ENCODE measurements at regions not wholly inside any gene's neighbourhood (a gene's known extent, or its start where the extent isn't known, plus 50 kb on each side); places are given as distances from the start of the nearest gene placed in this dataset.
"Not testable (repeated sequence)": the region's sequence is repeated elsewhere in the genome, so short reads cannot be mapped to it uniquely, and the experiment has no call there.

- DNase-seq (ENCODE audit: low spot score in 2 of 2), result no peak
These were observed 113.3 kb downstream of the HPGD start for GRCh38 chr4:174408841-174409552.

GRCh38 chr4:174406383-174406782, 115.9 kb downstream of the HPGD start:
- in situ Hi-C loops (cut with MboI; ENCODE audit: low sequenced_read_pairs), result no loop called here

More at GRCh38 chr4:174408841-174409552, 113.3 kb downstream of the HPGD start:
- Histone ChIP-seq H3K27me3 (ENCODE audit: low read depth) (no peaks in the 10 kb centered on the region), H3K4me1 (peaks cover 6% of the 10 kb centered on the region), H3K9me3 (no peaks in the 10 kb centered on the region; the same call in 1 of the 2 replicates), H3K4me3 (no peak overlapping the region), H3K36me3 (replicated peaks) (no peaks in the 10 kb centered on the region)
- in situ Hi-C loops (cut with MboI; ENCODE audit: low sequenced_read_pairs), result no loop called here

GRCh38 chr4:174405923-174406322, 116.4 kb downstream of the HPGD start:
- in situ Hi-C loops (cut with MboI; ENCODE audit: low sequenced_read_pairs), result no loop called here
- H3K9me3 ChIP-seq, result no peaks in the 10 kb centered on the region; the same call in 1 of the 2 replicates
- H3K4me1 ChIP-seq, result peaks cover 30% of the 10 kb centered on the region
- no peaks in the 10 kb centered on the region for H3K36me3 ChIP-seq (replicated peaks)
- DNase-seq (ENCODE audit: low spot score in 2 of 2), result no peak
- no peak overlapping the region for H3K4me3 ChIP-seq
- H3K27me3 ChIP-seq (ENCODE audit: low read depth), result no peaks in the 10 kb centered on the region

More at GRCh38 chr4:174406383-174406782, 115.9 kb downstream of the HPGD start:
- DNase-seq (ENCODE audit: low spot score in 2 of 2), result no peak
- Histone ChIP-seq H3K4me3 (no peak overlapping the region), H3K27me3 (ENCODE audit: low read depth) (no peaks in the 10 kb centered on the region), H3K4me1 (peaks cover 25% of the 10 kb centered on the region), H3K36me3 (replicated peaks) (no peaks in the 10 kb centered on the region), H3K9me3 (no peaks in the 10 kb centered on the region; the same call in 1 of the 2 replicates)

DNA sequence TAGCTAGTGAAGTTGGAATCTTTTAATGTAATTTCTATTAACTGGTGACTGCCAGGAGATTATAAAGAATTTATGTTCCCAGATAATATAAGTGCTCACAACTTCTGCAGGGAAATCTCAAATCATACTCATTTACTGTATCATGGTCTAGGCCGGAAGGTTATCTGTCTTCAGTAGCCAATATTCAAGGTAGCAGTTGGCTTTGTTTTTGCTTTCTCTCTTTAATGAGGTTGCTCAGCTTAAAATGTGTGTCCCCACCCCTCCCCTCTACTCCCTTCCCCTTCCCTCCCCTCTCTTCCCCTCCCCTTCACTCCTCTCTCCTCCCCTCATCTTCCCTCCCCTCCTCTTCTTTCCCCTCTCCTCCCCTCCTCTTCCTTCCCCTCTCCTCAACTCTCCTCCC, 117.6 kb downstream of the HPGD start:
- H3K36me3 ChIP-seq (replicated peaks), result no peaks in the 10 kb centered on the region
- no peaks in the 10 kb centered on the region; the same call in 1 of the 2 replicates for H3K9me3 ChIP-seq
- in situ Hi-C loops (cut with MboI; ENCODE audit: low sequenced_read_pairs), result no loop called here
- H3K4me3 ChIP-seq, result no peak overlapping the region
- peaks cover 36% of the 10 kb centered on the region for H3K4me1 ChIP-seq
- no peaks in the 10 kb centered on the region for H3K27me3 ChIP-seq (ENCODE audit: low read depth)
- no peak for DNase-seq (ENCODE audit: low spot score in 2 of 2)

DNA sequence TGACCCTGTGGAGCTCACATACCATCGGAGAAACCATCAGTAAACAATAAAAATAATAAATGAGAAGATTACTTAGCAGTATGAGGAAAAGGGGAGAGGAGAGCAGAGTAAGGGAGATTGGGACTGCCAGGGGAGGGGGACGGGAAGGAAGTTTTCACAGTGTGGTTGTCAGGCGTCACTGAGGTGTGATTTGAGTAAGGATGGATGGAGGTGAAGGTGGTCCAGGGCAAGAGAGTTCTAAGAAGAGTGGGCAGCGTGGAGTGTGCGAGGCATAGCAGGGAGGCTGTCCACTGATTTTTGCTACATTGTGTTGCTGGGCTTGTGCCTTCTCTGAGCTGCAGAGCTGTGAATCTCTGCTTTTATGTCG, 119.1 kb downstream of the HPGD start:
- in situ Hi-C loops (cut with MboI; ENCODE audit: low sequenced_read_pairs), result no loop called here
- no peak overlapping the region for H3K4me3 ChIP-seq
- no peak for DNase-seq (ENCODE audit: low spot score in 2 of 2)
- no peaks in the 10 kb centered on the region; the same call in 1 of the 2 replicates for H3K9me3 ChIP-seq
- H3K27me3 ChIP-seq (ENCODE audit: low read depth), result no peaks in the 10 kb centered on the region
- no peaks in the 10 kb centered on the region for H3K36me3 ChIP-seq (replicated peaks)
- H3K4me1 ChIP-seq, result peaks cover 36% of the 10 kb centered on the region

DNA sequence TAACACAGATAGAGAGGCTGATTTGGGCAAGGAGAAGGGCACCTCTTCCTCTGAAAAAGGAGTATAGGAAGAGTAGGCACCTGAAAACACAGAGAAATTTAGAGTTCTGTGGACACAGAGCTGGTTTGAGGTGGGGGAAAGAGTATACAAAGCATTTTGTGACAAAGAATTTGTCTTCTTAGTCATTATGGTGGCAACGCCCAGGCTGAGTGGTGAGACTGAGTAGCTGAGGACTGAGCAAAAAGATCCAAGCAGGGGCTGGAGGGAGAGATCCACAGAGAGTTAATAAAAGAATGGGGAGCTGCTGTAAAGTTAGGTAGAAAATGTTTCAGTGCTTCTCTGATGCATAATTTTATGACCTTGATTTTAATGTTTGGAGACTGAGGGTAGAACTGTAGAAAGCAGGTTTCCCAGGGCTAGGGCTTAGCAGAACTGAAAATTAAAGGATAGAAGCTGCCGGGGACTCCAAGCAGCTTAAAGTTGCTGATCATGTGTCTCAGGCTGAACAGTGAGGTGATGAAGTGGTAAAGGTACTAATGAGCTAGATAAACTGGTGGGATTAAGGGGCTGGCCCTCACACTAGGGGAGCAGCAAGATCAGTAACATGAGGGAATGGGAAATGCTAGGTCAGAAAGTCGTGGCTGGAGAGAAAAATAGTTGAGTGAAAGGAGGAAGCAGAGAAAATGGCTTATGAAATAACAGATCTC, 118.9 kb downstream of the CEP44 start:
- in situ Hi-C loops (cut with MboI; ENCODE audit: low sequenced_read_pairs), result no loop called here

DNA sequence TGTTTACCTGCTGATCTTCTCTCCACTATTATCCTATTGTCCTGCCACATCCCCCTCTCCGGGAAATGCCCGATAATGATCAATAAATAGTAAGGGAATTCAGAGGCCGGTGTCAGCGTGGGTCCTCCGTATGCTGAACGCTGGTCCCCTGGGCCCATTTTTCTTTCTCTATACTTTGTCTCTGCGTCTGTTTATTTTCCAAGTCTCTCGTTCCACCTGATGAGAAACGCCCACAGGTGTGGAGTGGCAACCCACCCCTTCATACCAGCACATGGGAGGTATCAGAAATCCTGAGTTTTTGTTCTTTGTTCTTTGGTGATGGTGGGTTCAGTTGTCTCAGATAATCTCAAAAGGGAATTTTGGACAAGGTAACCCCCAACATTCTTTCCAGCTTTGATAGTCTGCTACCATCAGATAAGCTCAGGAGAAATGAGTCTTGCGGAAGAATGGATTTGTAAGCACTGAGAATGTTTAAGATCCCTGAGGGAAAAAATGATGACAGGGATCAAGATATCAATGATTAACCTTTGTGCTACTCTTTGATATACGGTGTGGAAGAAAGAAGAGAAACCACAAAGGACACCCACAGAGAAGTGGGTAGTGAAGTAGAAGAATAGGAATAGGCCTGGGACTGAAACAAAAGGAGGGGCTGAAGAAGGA, 117.9 kb downstream of the CEP44 start:
- Histone ChIP-seq H3K27me3 (ENCODE audit: low read depth) (no peaks in the 10 kb centered on the region), H3K9me3 (no peaks in the 10 kb centered on the region), H3K4me3 (no peak overlapping the region), H3K36me3 (replicated peaks) (no peaks in the 10 kb centered on the region), H3K4me1 (peaks cover 36% of the 10 kb centered on the region)
- in situ Hi-C loops (cut with MboI; ENCODE audit: low sequenced_read_pairs), result no loop called here
- DNase-seq (ENCODE audit: low spot score in 2 of 2), result peak in 1 of 2 experiments; percentile 27

More for the DNA sequence above, 118.9 kb downstream of the CEP44 start:
- no peaks in the 10 kb centered on the region; the same call in 1 of the 2 replicates for H3K9me3 ChIP-seq
- no peak overlapping the region for H3K4me3 ChIP-seq
- no peak for DNase-seq (ENCODE audit: low spot score in 2 of 2)
- H3K36me3 ChIP-seq (replicated peaks), result no peaks in the 10 kb centered on the region
- H3K4me1 ChIP-seq, result peaks cover 36% of the 10 kb centered on the region
- no peaks in the 10 kb centered on the region for H3K27me3 ChIP-seq (ENCODE audit: low read depth)

DNA sequence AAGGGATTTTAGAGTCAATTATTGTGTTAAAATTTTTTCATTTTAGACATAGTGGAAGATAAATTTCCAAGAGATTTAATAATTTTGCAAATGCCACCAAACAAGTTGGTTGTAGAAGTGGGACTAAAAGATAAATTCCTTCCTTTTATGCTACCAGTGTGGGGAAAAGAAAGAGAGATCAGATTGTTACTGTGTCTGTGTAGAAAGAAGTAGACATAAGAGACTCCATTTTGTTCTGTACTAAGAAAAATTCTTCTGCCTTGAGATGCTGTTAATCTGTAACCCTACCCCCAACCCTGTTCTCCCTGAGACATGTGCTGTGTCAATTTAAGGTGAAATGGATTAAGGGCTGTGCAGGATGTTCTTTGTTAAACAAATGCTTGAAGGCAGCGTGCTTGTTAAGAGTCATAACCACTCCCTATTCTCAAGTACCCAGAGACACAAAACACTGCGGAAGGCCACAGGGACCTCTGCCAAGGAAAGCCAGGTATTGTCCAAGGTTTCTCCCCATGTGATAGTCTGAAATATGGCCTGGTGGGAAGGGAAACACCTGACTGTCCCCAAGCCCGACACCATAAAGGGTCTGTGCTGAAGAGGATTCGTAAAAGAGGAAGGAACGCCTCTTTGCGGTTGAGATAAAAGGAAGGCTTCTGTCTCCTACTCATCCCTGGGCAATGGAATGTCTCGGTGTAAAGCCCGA, 117.0 kb downstream of the CEP44 start:
- in situ Hi-C loops (cut with MboI; ENCODE audit: low sequenced_read_pairs); H3K4me3 ChIP-seq; H3K9me3 ChIP-seq; H3K27me3 ChIP-seq (ENCODE audit: low read depth); H3K36me3 ChIP-seq (replicated peaks): not testable (repeated sequence)
- peaks cover 36% of the 10 kb centered on the region for H3K4me1 ChIP-seq
- peak; percentile 66 to 85 for DNase-seq (ENCODE audit: low spot score in 2 of 2)

GRCh38 chr4:174398728-174399127, 115.0 kb downstream of the CEP44 start:
- Histone ChIP-seq H3K4me1 (peaks cover 27% of the 10 kb centered on the region), H3K4me3 (no peak overlapping the region), H3K27me3 (ENCODE audit: low read depth) (no peaks in the 10 kb centered on the region), H3K9me3 (no peaks in the 10 kb centered on the region), H3K36me3 (replicated peaks) (no peaks in the 10 kb centered on the region)
- in situ Hi-C loops (cut with MboI; ENCODE audit: low sequenced_read_pairs), result no loop called here
- no peak for DNase-seq (ENCODE audit: low spot score in 2 of 2)

DNA sequence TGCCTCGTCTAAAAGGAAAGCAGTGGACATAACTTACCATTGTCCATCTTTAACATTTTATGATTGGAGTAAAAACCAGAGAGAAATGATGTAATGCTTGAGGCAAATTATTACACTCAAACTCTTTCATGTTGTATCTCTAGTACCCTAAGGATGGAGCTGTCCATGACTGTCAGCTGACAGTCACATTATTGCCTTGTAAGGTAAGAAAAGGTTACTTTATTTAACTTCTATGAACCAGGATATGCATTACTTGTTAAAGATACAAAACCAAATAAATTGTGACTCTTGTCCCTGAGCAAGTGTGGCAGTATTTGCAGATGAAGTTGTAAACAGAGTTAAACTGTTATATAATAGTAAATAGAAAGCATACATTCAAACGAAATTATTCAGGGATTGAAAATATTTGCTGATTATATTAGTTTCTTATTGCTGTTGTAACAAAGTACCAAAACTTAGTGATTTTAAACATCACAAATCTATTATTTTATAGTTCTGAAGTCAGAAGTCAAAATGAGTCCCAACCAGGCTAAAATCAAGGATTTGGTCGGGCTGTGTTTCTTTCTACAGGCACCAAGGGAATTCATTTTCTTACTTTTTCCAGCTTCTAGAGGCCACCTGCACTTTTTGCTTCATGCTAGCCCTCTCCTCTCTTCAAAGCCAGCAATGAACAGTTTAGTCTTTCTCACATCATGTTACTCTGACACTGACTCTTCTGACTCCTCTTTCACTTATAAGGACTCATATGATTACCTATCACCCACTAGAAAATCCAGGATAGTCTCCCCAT, 113.8 kb downstream of the CEP44 start:
- no peaks in the 10 kb centered on the region for H3K36me3 ChIP-seq (replicated peaks)
- no peaks in the 10 kb centered on the region for H3K9me3 ChIP-seq
- H3K4me3 ChIP-seq, result no peak overlapping the region
- peaks cover 22% of the 10 kb centered on the region for H3K4me1 ChIP-seq
- no peak for DNase-seq (ENCODE audit: low spot score in 2 of 2)
- H3K27me3 ChIP-seq (ENCODE audit: low read depth), result no peaks in the 10 kb centered on the region
- in situ Hi-C loops (cut with MboI; ENCODE audit: low sequenced_read_pairs), result no loop called here

DNA sequence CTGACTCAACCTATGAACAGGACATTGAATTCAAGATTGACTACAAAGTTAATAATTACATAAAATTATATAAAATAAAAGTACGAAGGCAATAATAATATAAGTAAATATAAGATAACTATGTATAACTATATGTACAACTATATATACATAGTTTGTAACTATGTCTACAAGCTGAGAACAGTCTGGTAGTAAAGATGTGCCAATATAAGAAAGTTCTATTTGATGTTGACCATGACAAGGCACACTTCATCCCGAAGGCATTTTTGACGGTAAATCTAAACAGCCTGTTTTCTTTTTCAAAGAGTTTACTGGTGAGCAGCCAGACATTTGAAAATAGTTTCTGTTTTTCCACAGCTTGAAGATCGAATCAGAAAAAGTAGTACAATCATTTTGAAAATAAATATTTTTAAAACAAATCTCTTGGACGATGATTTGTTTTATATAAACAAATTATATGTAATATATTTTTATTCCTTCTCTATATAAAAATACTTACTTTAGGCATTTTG, 112.9 kb downstream of the CEP44 start:
- in situ Hi-C loops (cut with MboI; ENCODE audit: low sequenced_read_pairs), result no loop called here
- Histone ChIP-seq H3K27me3 (ENCODE audit: low read depth) (no peaks in the 10 kb centered on the region), H3K36me3 (replicated peaks) (no peaks in the 10 kb centered on the region), H3K9me3 (no peaks in the 10 kb centered on the region), H3K4me1 (peaks cover 16% of the 10 kb centered on the region), H3K4me3 (no peak overlapping the region)
- no peak for DNase-seq (ENCODE audit: low spot score in 2 of 2)

- Histone ChIP-seq H3K27me3 (ENCODE audit: low read depth) (no peaks in the 10 kb centered on the region), H3K36me3 (replicated peaks) (no peaks in the 10 kb centered on the region), H3K4me1 (peaks cover 14% of the 10 kb centered on the region), H3K4me3 (no peak overlapping the region), H3K9me3 (no peaks in the 10 kb centered on the region)
- DNase-seq (ENCODE audit: low spot score in 2 of 2), result no peak
- in situ Hi-C loops (cut with MboI; ENCODE audit: low sequenced_read_pairs), result no loop called here
These were observed 111.2 kb downstream of the CEP44 start for GRCh38 chr4:174394915-174395314.

DNA sequence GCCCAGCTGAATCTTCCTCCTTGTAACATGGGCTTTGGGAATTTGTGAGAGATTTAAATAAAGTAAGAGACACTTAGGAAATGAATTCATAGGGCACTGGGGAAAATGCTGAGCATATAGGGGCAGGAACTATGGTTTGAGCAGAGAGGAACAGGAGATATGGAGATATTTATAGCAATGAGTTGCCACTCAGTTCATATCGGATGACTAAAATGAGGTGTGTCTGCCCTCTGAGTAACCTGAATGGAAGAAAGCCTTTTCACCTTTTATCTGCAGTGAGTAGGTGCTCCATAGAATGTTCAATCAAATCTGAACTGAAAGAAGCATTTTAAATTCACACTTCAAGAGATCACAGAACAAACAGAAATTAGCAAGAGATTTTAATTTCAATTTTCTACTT, 105.7 kb downstream of the CEP44 start:
- DNase-seq (ENCODE audit: low spot score in 2 of 2), result no peak
- Histone ChIP-seq H3K4me3 (no peak overlapping the region), H3K27me3 (ENCODE audit: low read depth) (no peaks in the 10 kb centered on the region), H3K36me3 (replicated peaks) (no peaks in the 10 kb centered on the region), H3K9me3 (no peaks in the 10 kb centered on the region), H3K4me1 (peaks cover 14% of the 10 kb centered on the region)
- in situ Hi-C loops (cut with MboI; ENCODE audit: low sequenced_read_pairs), result no loop called here
